DOHH2 (cell line): ENCODE measurements at regions not wholly inside any gene's neighbourhood (a gene's known extent, or its start where the extent isn't known, plus 50 kb on each side); places are given as distances from the start of the nearest gene placed in this dataset.

Experiments used
- H3F3A ChIP-seq: fragments of 200-600 bp; sonication (generic), shearing (Covaris generic); 2 replicates; pipeline ENCODE4 v1.6.0; 2016; ENCODE audit warnings: antibody characterized with exemption, mild to moderate bottlenecking; ENCODE audit not compliant: control insufficient read depth, insufficient read depth
- H3K27ac ChIP-seq: fragments of 200-600 bp; sonication (generic); 2 replicates; pipeline ENCODE4 v1.5.1; 2014; ENCODE audit warnings: low read depth, mild to moderate bottlenecking, low read length, moderate library complexity
- H3K27me3 ChIP-seq: fragments of 200-600 bp; sonication (generic); 2 replicates; pipeline ENCODE4 v1.6.1; 2014; ENCODE audit warnings: mild to moderate bottlenecking, low read length, mixed read lengths; ENCODE audit not compliant: control insufficient read depth
- H3K36me3 ChIP-seq: fragments of 200-600 bp; sonication (generic); 2 replicates; pipeline ENCODE4 v1.6.1; 2014; ENCODE audit warnings: mild to moderate bottlenecking, low read length, moderate library complexity, mixed read lengths; ENCODE audit not compliant: control insufficient read depth
- H3K4me1 ChIP-seq: fragments of 200-600 bp; sonication (generic); 2 replicates; pipeline ENCODE4 v1.6.1; 2014; ENCODE audit warnings: mild to moderate bottlenecking, low read length, mixed read lengths; ENCODE audit not compliant: control insufficient read depth
- H3K4me2 ChIP-seq: fragments of 200-600 bp; sonication (generic); 2 replicates; pipeline ENCODE4 v1.6.0; 2014; ENCODE audit warnings: mild to moderate bottlenecking, low read length, moderate library complexity
- H3K4me3 ChIP-seq: fragments of 200-600 bp; sonication (generic); 2 replicates; pipeline ENCODE4 v1.5.1; 2014; ENCODE audit warnings: mild to moderate bottlenecking, low read length, mixed read lengths
- H3K79me2 ChIP-seq: fragments of 200-600 bp; sonication (generic); 2 replicates; pipeline ENCODE4 v1.6.1; 2014; ENCODE audit warnings: mild to moderate bottlenecking, low read length, mixed read lengths; ENCODE audit not compliant: control insufficient read depth
- H3K9me2 ChIP-seq: fragments of 200-600 bp; sonication (generic); replicated peaks from 2 replicates; pipeline ENCODE4 v1.6.1; 2014; ENCODE audit warnings: mild to moderate bottlenecking, low read length, mixed read lengths; ENCODE audit not compliant: control insufficient read depth
- H3K9me3 ChIP-seq: fragments of 200-600 bp; sonication (generic); 2 replicates; pipeline ENCODE4 v1.6.1; 2014; ENCODE audit warnings: antibody characterized with exemption, low read length, mixed read lengths; ENCODE audit not compliant: control insufficient read depth, insufficient read depth
- H4K20me1 ChIP-seq: fragments of 200-600 bp; sonication (generic); 2 replicates; pipeline ENCODE4 v1.6.0; 2014; ENCODE audit warnings: low read depth, mild to moderate bottlenecking, antibody characterized with exemption, low read length, moderate library complexity; ENCODE audit not compliant: control insufficient read depth, insufficient read depth
- EZH2phosphoT487 ChIP-seq: fragments of 200-600 bp; sonication (generic); IDR thresholded peaks from 2 replicates; pipeline ENCODE4 v1.6.1; 2017; ENCODE audit warnings: borderline replicate concordance, mild to moderate bottlenecking, antibody characterized with exemption, low read length, moderate library complexity, mixed read lengths
- TF ChIP-seq, protein P1 (sequence below): fragments of 200-600 bp; sonication (generic); IDR thresholded peaks from one replicate; pipeline ENCODE4 v1.5.1; 2014; ENCODE audit warnings: antibody characterized with exemption, mild to moderate bottlenecking, low read depth, low read length; ENCODE audit not compliant: poor library complexity, severe bottlenecking

DNA sequence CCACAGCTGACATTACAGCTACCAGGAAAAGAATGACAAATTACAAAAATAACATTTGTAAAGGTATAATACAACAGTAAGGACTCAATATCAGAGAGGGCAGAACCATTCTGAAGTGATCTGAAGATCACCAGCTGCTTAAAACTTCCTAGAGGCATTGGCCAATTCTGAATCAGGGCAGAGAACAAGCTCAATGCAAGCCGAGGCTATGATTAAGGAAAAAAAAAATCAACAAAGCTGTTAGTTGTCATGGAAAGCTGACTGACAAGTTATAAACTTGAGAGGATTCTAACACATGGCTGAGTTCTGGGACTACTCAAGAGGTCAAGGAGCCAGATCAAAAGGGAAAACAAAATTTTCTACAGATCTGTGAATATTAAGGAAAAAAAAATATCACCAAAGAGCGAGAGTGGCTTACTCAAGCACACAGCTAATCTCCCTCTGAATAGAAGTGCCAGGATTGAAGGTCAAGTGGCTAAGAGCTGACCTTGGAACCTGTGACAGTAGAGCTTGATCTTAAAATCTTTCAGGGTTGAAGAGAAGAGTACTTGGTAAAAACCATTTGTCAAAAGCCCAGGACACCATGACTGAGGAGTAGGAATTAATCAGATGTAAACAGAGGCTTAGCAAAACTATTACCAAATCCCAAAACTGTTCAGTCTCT lies 383.4 kb downstream of the USP25 start:
- no peak overlapping the region for H3K4me3 ChIP-seq
- H4K20me1 ChIP-seq: no peaks in the 10 kb centered on the region
- no peaks in the 10 kb centered on the region for H3K9me3 ChIP-seq
- H3K4me1 ChIP-seq: no peaks in the 10 kb centered on the region
- H3K27ac ChIP-seq: no peak overlapping the region
- H3K79me2 ChIP-seq: no peaks in the 10 kb centered on the region
- H3K36me3 ChIP-seq: no peaks in the 10 kb centered on the region
- H3K9me2 ChIP-seq: no peaks in the 10 kb centered on the region
- H3F3A ChIP-seq: no peaks in the 10 kb centered on the region
- H3K27me3 ChIP-seq: no peaks in the 10 kb centered on the region
- TF ChIP-seq EZH2phosphoT487: no peak
- TF ChIP-seq, protein P1, sequence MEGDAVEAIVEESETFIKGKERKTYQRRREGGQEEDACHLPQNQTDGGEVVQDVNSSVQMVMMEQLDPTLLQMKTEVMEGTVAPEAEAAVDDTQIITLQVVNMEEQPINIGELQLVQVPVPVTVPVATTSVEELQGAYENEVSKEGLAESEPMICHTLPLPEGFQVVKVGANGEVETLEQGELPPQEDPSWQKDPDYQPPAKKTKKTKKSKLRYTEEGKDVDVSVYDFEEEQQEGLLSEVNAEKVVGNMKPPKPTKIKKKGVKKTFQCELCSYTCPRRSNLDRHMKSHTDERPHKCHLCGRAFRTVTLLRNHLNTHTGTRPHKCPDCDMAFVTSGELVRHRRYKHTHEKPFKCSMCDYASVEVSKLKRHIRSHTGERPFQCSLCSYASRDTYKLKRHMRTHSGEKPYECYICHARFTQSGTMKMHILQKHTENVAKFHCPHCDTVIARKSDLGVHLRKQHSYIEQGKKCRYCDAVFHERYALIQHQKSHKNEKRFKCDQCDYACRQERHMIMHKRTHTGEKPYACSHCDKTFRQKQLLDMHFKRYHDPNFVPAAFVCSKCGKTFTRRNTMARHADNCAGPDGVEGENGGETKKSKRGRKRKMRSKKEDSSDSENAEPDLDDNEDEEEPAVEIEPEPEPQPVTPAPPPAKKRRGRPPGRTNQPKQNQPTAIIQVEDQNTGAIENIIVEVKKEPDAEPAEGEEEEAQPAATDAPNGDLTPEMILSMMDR: no peak
- no peak overlapping the region for H3K4me2 ChIP-seq

DNA sequence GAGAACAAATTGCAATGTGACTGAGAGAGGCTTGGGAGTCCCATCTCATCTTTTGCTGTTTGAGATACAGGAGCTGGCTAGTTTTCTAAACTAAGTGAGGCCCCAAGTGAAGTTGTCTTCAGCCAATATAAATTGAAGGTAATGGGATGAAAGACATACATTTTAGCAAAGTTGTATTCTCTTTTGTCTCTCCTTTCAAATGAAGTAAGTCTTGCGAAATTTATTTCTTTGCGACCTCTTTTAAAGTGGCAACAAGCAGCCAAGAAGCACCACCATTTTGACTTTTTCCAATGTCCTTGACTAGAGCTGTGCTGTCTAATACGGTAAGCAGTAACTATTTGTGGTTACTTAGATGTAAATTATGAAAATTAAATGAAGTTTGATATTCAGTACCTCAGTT lies 385.7 kb downstream of the USP25 start:
- Histone ChIP-seq H3K27ac (no peak overlapping the region), H3K9me3 (no peaks in the 10 kb centered on the region), H3K36me3 (no peaks in the 10 kb centered on the region), H3F3A (no peaks in the 10 kb centered on the region), H3K4me2 (no peak overlapping the region), H3K4me3 (no peak overlapping the region), H3K4me1 (no peaks in the 10 kb centered on the region), H3K79me2 (no peaks in the 10 kb centered on the region), H3K9me2 (no peaks in the 10 kb centered on the region), H4K20me1 (no peaks in the 10 kb centered on the region), H3K27me3 (no peaks in the 10 kb centered on the region)
- TF ChIP-seq, protein P1: no peak
- TF ChIP-seq EZH2phosphoT487: no peak

DNA sequence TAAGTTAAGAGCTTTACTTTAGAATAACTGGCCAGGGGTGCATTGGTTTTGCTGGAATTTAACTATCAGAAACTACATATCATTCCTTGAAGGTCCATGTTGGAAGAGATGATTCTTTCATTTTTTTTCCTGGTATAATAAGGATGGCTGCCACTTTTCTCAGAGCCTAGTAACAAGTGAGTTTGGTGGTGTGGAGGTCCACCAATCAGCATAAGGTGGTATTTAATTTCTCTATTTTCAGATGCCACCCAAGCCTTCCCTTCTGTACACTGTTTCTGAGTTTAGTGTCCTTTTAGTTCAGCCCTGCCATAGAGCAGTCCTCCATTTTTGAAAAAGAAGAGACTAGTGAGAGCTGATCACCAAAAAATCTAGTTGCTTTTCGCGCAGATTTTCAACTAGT lies 386.3 kb downstream of the USP25 start:
- Histone ChIP-seq H3K27ac (no peak overlapping the region), H3K4me3 (no peak overlapping the region), H4K20me1 (no peaks in the 10 kb centered on the region), H3K4me2 (no peak overlapping the region), H3K9me2 (no peaks in the 10 kb centered on the region), H3F3A (no peaks in the 10 kb centered on the region), H3K27me3 (no peaks in the 10 kb centered on the region), H3K9me3 (no peaks in the 10 kb centered on the region), H3K36me3 (no peaks in the 10 kb centered on the region), H3K79me2 (no peaks in the 10 kb centered on the region), H3K4me1 (no peaks in the 10 kb centered on the region)
- TF ChIP-seq EZH2phosphoT487: no peak
- TF ChIP-seq, protein P1: no peak

DNA sequence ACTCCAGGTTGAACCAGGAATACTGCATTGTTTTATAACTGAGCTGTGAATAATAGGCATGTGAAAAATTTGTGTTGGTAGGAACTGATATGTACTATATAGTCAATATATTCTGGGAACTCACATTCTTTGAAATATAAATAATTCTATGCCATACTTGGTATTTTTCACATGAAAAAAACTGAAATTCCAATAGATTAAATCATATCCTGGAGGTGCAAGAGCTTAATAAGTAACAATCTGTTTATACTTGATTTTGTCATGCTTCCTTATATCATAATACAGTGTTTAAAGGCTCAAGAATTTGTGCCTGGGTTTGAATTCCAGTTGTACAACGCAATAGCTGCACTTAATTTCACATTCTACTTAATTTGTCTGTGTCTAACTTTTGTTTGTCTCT lies 387.0 kb downstream of the USP25 start:
- no peaks in the 10 kb centered on the region for H3K36me3 ChIP-seq
- no peak overlapping the region for H3K4me3 ChIP-seq
- no peaks in the 10 kb centered on the region for H3K79me2 ChIP-seq
- H3F3A ChIP-seq: no peaks in the 10 kb centered on the region
- no peaks in the 10 kb centered on the region for H3K27me3 ChIP-seq
- TF ChIP-seq EZH2phosphoT487: no peak
- TF ChIP-seq, protein P1: no peak
- H3K4me2 ChIP-seq: no peak overlapping the region
- no peaks in the 10 kb centered on the region for H3K9me3 ChIP-seq
- no peak overlapping the region for H3K27ac ChIP-seq
- H3K9me2 ChIP-seq: no peaks in the 10 kb centered on the region
- no peaks in the 10 kb centered on the region for H4K20me1 ChIP-seq
- no peaks in the 10 kb centered on the region for H3K4me1 ChIP-seq
